ENCODE measurements at regions not wholly inside any gene's neighbourhood (a gene's known extent, or its start where the extent isn't known, plus 50 kb on each side); places are given as distances from the start of the nearest gene placed in this dataset.

DNA sequence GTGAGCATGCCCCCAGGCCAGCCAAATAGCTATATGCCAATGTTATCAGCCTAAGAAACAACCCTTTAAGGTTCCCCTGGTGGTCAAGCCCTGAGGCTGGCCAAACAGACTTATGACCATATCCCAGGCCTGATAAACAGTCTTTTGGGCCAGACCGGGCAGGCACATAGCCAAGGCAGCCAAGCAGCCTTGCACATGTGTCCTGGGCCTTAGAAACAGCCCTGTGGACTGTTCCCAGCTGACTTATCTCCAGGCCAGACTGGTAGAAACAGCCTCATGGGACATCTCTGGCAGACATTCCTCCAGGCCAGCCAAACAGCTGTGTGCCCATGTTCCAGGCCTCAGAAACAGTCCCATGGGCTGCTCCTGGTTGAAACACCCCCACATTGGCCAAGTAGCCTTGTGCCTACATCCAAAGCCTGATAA is 295.0 kb upstream of the MGAT4C start:
- H3K27ac ChIP-seq (ENCODE audit: low read depth, low read length), result no peak overlapping the region
- H3K36me3 ChIP-seq (ENCODE audit: control insufficient read depth, insufficient read depth, low read length), result no peaks in the 10 kb centered on the region
- H3K4me3 ChIP-seq (ENCODE audit: low read depth, low read length), result no peak overlapping the region
- no peak overlapping the region for H3K9ac ChIP-seq (ENCODE audit: low read depth, low read length)
- no peaks in the 10 kb centered on the region for H3K9me3 ChIP-seq (ENCODE audit: control insufficient read depth, insufficient read depth, low read length)
- H3K27me3 ChIP-seq (ENCODE audit: control insufficient read depth, insufficient read depth, low read length), result no peaks in the 10 kb centered on the region
- H3K4me1 ChIP-seq (ENCODE audit: control insufficient read depth, insufficient read depth, low read length), result no peaks in the 10 kb centered on the region

DNA sequence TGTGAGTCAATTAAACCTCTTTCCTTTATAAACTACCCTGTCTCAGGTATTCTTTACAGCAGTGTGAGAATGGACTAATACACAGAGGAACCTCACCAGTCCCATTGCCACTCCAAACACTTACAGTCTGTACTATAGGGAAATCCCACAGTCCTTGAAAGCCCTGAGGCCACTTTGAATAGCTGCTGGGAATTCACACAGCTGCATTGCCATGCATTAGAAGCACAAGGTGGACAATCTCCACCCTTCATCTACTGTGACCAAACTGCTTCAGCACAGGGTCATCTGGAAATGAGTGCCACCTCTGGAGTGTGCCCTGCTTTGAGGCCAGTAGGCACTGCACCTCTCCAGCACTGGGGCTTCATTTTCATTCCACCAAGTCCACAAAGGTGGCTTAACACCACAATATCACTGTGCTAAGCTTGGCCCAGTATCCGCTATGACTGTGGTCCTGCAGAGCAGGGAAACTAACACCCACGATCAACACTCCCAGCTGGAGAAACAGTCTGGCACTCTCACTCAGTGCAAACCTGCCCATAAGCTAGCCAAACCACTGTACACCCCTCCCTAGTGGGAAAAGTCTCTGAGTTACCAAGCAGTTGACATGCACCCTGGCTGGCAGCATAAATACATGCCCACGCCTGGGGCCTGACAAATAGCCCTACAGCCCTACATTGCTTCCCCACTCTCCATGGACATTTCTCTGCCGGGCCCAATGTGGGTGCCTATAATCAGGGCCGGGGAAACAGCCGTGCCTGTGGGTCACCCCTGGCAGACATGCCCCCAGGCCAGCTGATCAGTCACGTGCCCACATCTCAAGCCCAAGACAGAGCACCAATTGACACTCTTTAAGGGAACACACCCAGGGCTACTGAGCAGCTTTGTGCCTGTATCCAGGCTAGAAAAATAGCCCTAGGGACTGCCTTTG is 294.3 kb upstream of the MGAT4C start:
- Histone ChIP-seq H3K4me1 (ENCODE audit: control insufficient read depth, insufficient read depth, low read length) (no peaks in the 10 kb centered on the region), H3K36me3 (ENCODE audit: control insufficient read depth, insufficient read depth, low read length) (no peaks in the 10 kb centered on the region)

DNA sequence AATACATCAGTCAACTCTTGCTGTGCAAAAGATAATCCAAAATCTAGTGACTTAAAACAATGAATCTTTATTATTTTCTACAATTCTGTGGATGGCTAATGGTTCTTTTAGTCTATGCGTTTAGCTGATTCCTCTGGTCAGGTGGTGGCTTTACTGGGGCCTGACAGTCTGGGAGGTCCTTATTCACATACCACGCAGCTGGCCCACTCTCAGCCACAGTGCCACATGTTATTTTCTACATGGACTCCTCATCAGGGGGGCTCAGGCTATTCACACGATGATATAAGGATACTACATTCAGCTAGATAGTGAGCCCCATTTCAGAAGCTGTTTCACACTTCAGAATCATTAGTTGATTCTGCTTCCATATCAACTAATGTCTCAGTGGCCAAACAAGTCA is 287.5 kb upstream of the MGAT4C start:
- H3K27me3 ChIP-seq (ENCODE audit: control insufficient read depth, insufficient read depth, low read length), result no peaks in the 10 kb centered on the region
- no peaks in the 10 kb centered on the region for H3K36me3 ChIP-seq (ENCODE audit: control insufficient read depth, insufficient read depth, low read length)
- H3K27ac ChIP-seq (ENCODE audit: low read depth, low read length), result no peak overlapping the region
- no peaks in the 10 kb centered on the region for H3K4me1 ChIP-seq (ENCODE audit: control insufficient read depth, insufficient read depth, low read length)
- no peak overlapping the region for H3K9ac ChIP-seq (ENCODE audit: low read depth, low read length)
- H3K9me3 ChIP-seq (ENCODE audit: control insufficient read depth, insufficient read depth, low read length), result no peaks in the 10 kb centered on the region
- no peak overlapping the region for H3K4me3 ChIP-seq (ENCODE audit: low read depth, low read length)

More for the DNA sequence above, 294.3 kb upstream of the MGAT4C start:
- Histone ChIP-seq H3K4me3 (ENCODE audit: low read depth, low read length) (no peak overlapping the region), H3K27ac (ENCODE audit: low read depth, low read length) (no peak overlapping the region), H3K9ac (ENCODE audit: low read depth, low read length) (no peak overlapping the region), H3K9me3 (ENCODE audit: control insufficient read depth, insufficient read depth, low read length) (no peaks in the 10 kb centered on the region), H3K27me3 (ENCODE audit: control insufficient read depth, insufficient read depth, low read length) (no peaks in the 10 kb centered on the region)

DNA sequence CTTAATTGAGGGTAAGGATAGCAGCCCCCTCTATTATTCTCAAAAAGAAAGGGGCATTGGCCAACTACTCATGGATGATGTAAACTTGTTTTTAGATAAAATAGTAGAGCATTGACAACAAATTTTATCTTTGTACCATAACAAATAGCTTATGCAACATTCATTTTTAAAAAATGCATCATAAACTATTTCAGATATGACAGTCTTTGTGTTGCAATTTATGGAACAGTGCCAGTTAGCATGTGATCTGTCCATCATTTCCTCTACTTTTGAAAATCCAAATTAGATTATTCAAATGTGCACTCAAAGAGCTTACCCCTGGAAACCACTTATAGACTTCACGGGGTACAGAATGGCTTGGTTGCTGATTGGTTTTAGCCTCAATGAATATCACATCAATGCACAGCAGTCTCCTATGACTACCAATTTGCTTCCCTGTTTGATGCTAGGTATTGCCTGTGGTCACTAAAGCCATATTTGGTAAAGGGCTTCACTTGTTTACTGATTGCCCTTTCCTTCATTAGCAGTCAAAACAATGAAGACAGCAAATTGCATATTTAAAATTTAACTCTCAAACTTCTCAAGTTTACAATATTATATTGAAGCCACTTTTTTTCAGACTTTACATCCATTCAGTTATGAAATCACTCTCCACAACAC is 274.9 kb upstream of the MGAT4C start:
- Histone ChIP-seq H3K27ac (ENCODE audit: low read depth, low read length) (no peak overlapping the region), H3K4me1 (ENCODE audit: control insufficient read depth, insufficient read depth, low read length) (peaks cover 4% of the 10 kb centered on the region; the same call in 1 of the 2 replicates), H3K36me3 (ENCODE audit: control insufficient read depth, insufficient read depth, low read length) (no peaks in the 10 kb centered on the region), H3K27me3 (ENCODE audit: control insufficient read depth, insufficient read depth, low read length) (no peaks in the 10 kb centered on the region), H3K9me3 (ENCODE audit: control insufficient read depth, insufficient read depth, low read length) (no peaks in the 10 kb centered on the region), H3K4me3 (ENCODE audit: low read depth, low read length) (no peak overlapping the region), H3K9ac (ENCODE audit: low read depth, low read length) (no peak overlapping the region)

DNA sequence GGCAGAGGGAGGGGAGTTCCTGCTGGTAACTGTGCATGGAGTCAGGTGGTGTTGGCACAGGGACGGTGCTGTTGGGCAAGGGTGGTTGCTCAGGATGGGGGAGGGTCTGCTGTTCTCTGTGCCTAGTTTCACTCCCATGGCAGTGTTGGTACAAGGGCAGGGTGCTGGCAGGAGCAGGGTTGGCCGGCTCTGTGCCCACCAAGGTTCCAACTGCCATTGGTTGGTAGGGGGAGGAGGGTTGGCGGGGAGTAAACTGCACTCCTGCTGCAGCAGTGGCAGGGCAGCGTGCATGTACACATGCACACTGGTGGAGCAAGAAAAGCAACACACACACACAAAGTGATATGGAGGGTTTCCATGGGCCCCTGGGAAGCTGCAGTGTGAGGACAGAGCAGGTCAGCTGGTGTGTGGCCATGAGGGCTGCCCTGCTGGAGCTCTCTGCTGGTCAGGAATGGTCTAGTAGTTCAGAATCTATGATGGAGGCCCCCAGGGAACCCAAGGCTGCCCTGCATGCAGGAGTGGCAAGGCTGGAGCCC is 269.9 kb upstream of the MGAT4C start:
- no peaks in the 10 kb centered on the region for H3K36me3 ChIP-seq (ENCODE audit: control insufficient read depth, insufficient read depth, low read length)
- H3K27me3 ChIP-seq (ENCODE audit: control insufficient read depth, insufficient read depth, low read length), result no peaks in the 10 kb centered on the region
- H3K27ac ChIP-seq (ENCODE audit: low read depth, low read length), result no peak overlapping the region
- no peak overlapping the region for H3K4me3 ChIP-seq (ENCODE audit: low read depth, low read length)
- H3K9me3 ChIP-seq (ENCODE audit: control insufficient read depth, insufficient read depth, low read length), result peaks cover 6% of the 10 kb centered on the region; the same call in 1 of the 2 replicates
- H3K4me1 ChIP-seq (ENCODE audit: control insufficient read depth, insufficient read depth, low read length), result peaks cover 4% of the 10 kb centered on the region; the same call in 1 of the 2 replicates
- no peak overlapping the region for H3K9ac ChIP-seq (ENCODE audit: low read depth, low read length)

DNA sequence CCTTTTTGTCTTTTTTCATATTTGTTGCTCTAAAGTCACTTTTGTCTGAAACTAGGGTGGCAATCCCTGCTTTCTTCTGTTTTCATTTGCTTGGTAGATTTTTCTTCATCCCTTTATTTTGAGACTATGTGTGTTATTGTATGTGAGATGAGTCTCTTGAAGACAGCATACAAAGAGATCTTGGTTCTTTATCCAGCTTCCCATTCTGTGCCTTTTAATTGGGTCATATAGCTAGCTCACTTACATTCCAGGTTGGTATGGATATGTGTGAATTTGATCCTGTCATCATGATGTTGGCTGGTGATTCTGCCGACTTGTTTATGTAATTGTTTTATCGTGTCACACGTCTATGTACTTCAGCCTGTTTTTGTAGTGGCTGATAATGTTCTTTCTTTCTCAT is 267.7 kb upstream of the MGAT4C start:
- Histone ChIP-seq H3K27me3 (ENCODE audit: control insufficient read depth, insufficient read depth, low read length) (no peaks in the 10 kb centered on the region), H3K4me3 (ENCODE audit: low read depth, low read length) (no peak overlapping the region), H3K27ac (ENCODE audit: low read depth, low read length) (no peak overlapping the region), H3K4me1 (ENCODE audit: control insufficient read depth, insufficient read depth, low read length) (no peaks in the 10 kb centered on the region), H3K36me3 (ENCODE audit: control insufficient read depth, insufficient read depth, low read length) (no peaks in the 10 kb centered on the region), H3K9ac (ENCODE audit: low read depth, low read length) (no peak overlapping the region), H3K9me3 (ENCODE audit: control insufficient read depth, insufficient read depth, low read length) (peaks cover 6% of the 10 kb centered on the region; the same call in 1 of the 2 replicates)

DNA sequence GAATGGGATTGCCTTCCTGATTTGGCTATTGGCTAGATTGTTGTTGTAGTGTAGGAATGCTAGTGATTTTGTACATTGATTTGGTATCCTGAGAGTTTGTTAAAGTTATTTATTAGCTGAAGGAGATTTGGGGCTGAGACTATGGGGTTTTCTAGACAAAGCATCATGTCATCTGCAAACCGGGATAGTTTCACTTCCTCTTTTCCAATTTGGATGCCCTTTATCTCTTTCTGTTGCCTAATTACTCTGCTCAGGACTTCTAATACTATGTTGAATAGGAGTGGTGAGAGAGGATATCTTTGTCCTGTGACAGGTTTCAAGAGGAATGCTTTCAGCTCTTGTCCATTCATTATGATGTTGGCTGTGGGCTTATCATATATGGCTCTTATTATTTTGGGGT is 265.7 kb upstream of the MGAT4C start:
- no peak overlapping the region for H3K9ac ChIP-seq (ENCODE audit: low read depth, low read length)
- no peak overlapping the region for H3K27ac ChIP-seq (ENCODE audit: low read depth, low read length)
- H3K9me3 ChIP-seq (ENCODE audit: control insufficient read depth, insufficient read depth, low read length), result peaks cover 6% of the 10 kb centered on the region; the same call in 1 of the 2 replicates
- H3K4me1 ChIP-seq (ENCODE audit: control insufficient read depth, insufficient read depth, low read length), result no peaks in the 10 kb centered on the region
- no peaks in the 10 kb centered on the region for H3K27me3 ChIP-seq (ENCODE audit: control insufficient read depth, insufficient read depth, low read length)
- no peaks in the 10 kb centered on the region for H3K36me3 ChIP-seq (ENCODE audit: control insufficient read depth, insufficient read depth, low read length)
- no peak overlapping the region for H3K4me3 ChIP-seq (ENCODE audit: low read depth, low read length)

DNA sequence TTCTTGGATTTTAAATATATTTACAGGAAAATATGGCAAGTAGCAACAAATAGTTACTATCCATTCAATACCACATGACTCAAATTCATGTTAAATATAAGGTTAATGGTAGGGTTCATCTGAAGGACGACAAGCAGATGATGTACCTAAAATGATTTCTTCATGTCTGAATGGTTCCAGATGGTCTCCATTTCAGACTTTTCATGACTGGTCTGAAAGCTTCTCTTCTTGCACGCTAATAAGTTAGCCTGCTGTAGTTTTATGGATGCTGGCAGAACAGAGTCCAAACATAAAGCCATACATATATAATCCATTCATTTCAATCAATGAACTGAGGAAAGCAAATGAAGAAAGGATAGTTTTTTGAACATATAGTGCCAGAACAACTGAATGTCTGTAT is 257.0 kb upstream of the MGAT4C start:
- H3K4me1 ChIP-seq (ENCODE audit: control insufficient read depth, insufficient read depth, low read length), result no peaks in the 10 kb centered on the region
- H3K9ac ChIP-seq (ENCODE audit: low read depth, low read length), result no peak overlapping the region
- H3K36me3 ChIP-seq (ENCODE audit: control insufficient read depth, insufficient read depth, low read length), result no peaks in the 10 kb centered on the region
- H3K27ac ChIP-seq (ENCODE audit: low read depth, low read length), result no peak overlapping the region
- H3K4me3 ChIP-seq (ENCODE audit: low read depth, low read length), result no peak overlapping the region
- no peaks in the 10 kb centered on the region for H3K9me3 ChIP-seq (ENCODE audit: control insufficient read depth, insufficient read depth, low read length)
- no peaks in the 10 kb centered on the region for H3K27me3 ChIP-seq (ENCODE audit: control insufficient read depth, insufficient read depth, low read length)

DNA sequence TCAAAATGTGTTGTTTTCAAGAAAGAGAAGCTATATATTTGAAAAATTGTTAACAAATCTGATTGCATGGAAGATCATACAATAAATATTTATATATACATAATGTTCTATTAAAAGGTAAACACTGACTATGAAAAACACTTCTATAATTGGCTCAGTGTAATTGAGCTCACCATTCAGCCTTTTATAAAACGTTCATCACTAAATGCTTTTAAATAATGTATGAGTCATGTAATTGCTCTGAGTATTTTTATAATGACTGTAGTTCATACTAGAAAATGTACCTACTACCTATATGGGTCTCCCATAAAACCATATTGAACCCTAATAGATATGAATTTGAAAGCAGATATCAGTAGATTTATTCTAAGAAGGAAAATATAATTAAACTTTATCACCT is 240.4 kb upstream of the MGAT4C start:
- Histone ChIP-seq H3K27me3 (ENCODE audit: control insufficient read depth, insufficient read depth, low read length) (no peaks in the 10 kb centered on the region), H3K9me3 (ENCODE audit: control insufficient read depth, insufficient read depth, low read length) (no peaks in the 10 kb centered on the region), H3K9ac (ENCODE audit: low read depth, low read length) (no peak overlapping the region), H3K4me3 (ENCODE audit: low read depth, low read length) (no peak overlapping the region), H3K27ac (ENCODE audit: low read depth, low read length) (no peak overlapping the region), H3K36me3 (ENCODE audit: control insufficient read depth, insufficient read depth, low read length) (no peaks in the 10 kb centered on the region), H3K4me1 (ENCODE audit: control insufficient read depth, insufficient read depth, low read length) (peaks cover 7% of the 10 kb centered on the region; the same call in 1 of the 2 replicates)

DNA sequence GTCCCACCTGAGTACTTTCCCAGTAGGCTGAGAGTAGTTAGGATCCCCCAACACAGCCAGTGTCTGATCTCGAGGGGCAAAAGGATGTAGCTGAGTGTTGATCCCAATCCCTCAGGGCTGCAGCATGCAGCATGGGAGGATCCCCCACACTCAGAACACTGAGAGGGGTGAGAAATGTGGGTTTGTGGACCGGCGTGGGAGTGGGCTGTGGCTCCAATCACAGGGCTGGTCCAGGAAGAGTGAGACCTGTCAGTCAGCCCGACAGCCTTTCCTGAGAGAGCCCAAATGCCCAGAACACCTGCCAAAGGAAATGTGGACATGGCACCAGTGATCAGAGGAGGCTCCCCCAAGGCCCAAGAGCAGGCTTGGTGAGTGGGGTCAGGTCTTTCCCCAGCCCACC is 228.3 kb upstream of the MGAT4C start:
- Histone ChIP-seq H3K27ac (ENCODE audit: low read depth, low read length) (no peak overlapping the region), H3K27me3 (ENCODE audit: control insufficient read depth, insufficient read depth, low read length) (no peaks in the 10 kb centered on the region), H3K4me3 (ENCODE audit: low read depth, low read length) (no peak overlapping the region), H3K36me3 (ENCODE audit: control insufficient read depth, insufficient read depth, low read length) (no peaks in the 10 kb centered on the region), H3K9ac (ENCODE audit: low read depth, low read length) (no peak overlapping the region), H3K9me3 (ENCODE audit: control insufficient read depth, insufficient read depth, low read length) (0 out of 2 replicates have a peak, but pooled peaks cover 6% of the 10 kb centered on the region), H3K4me1 (ENCODE audit: control insufficient read depth, insufficient read depth, low read length) (peaks cover 15% of the 10 kb centered on the region)

DNA sequence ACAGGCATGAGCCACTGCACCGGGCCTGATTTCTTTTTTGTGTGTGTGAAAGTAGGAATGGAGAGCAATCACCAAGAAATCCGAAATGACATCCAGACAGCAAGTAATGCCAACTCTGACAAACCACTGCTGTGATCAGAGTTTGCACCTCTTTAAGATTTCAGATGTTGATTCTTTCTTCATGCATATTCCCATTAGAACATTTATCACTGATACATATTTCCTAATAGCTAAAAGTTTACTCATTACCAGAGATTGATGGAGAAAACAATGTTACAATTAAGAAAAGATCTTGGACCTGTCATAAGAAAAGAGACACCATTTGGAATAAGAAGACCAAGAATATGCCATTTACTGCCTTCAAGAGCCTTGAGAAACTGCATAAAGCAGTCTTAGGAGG is 217.0 kb upstream of the MGAT4C start:
- Histone ChIP-seq H3K36me3 (ENCODE audit: control insufficient read depth, insufficient read depth, low read length) (no peaks in the 10 kb centered on the region), H3K4me1 (ENCODE audit: control insufficient read depth, insufficient read depth, low read length) (no peaks in the 10 kb centered on the region), H3K4me3 (ENCODE audit: low read depth, low read length) (no peak overlapping the region), H3K9ac (ENCODE audit: low read depth, low read length) (no peak overlapping the region), H3K9me3 (ENCODE audit: control insufficient read depth, insufficient read depth, low read length) (no peaks in the 10 kb centered on the region), H3K27me3 (ENCODE audit: control insufficient read depth, insufficient read depth, low read length) (no peaks in the 10 kb centered on the region), H3K27ac (ENCODE audit: low read depth, low read length) (no peak overlapping the region)
